Neural progenitor cell (in vitro differentiated cells): ENCODE measurements at regions not wholly inside any gene's neighbourhood (a gene's known extent, or its start where the extent isn't known, plus 50 kb on each side); places are given as distances from the start of the nearest gene placed in this dataset.

Experiments used
- CTCF ChIP-seq: fragments of 200-600 bp; sonication (generic); IDR thresholded peaks from 2 replicates; pipeline ENCODE4 v1.5.1; 2017; ENCODE audit warnings: antibody characterized with exemption, mild to moderate bottlenecking
- EZH2 ChIP-seq: fragments of 200-600 bp; sonication (generic); IDR thresholded peaks from 2 replicates; pipeline ENCODE4 v1.6.1; 2017; ENCODE audit warnings: antibody characterized with exemption, mild to moderate bottlenecking, moderate library complexity
- EZH2phosphoT487 ChIP-seq: fragments of 200-600 bp; sonication (generic); IDR thresholded peaks from 2 replicates; pipeline ENCODE4 v1.6.1; 2017; ENCODE audit warnings: antibody characterized with exemption

GRCh38 chr21:25342816-25343215 lies 264.5 kb downstream of the MRPL39 start:
- TF ChIP-seq CTCF (no peak), EZH2phosphoT487 (no peak), EZH2 (no peak)
